Testis (tissue), 2 donors: ENCODE measurements at regions not wholly inside any gene's neighbourhood (a gene's known extent, or its start where the extent isn't known, plus 50 kb on each side); places are given as distances from the start of the nearest gene placed in this dataset.
A peak's percentile ranks its signal among the peaks of the same experiment; 100 is the strongest.

Experiments used
- DNase-seq: peaks from one replicate; pipeline ENCODE4 v3.0.0-alpha.2; 2019
- H3K27ac ChIP-seq, 2 donors: fragments of 200-600 bp; sonication (generic); one replicate each; pipeline ENCODE4 v1.5.1; 2019
- H3K27me3 ChIP-seq: fragments of 200-600 bp; sonication (generic); one replicate; pipeline ENCODE4 v1.5.1; 2019
- H3K36me3 ChIP-seq: fragments of 200-600 bp; sonication (generic); one replicate; pipeline ENCODE4 v1.5.1; 2017; ENCODE audit warnings: low read depth; ENCODE audit errors: missing control alignments
- H3K4me1 ChIP-seq: fragments of 200-600 bp; sonication (generic); one replicate; pipeline ENCODE4 v1.5.1; 2019
- H3K4me3 ChIP-seq, 2 donors: fragments of 200-600 bp; sonication (generic); one replicate each; pipeline ENCODE4 v1.5.1; 2017 to 2019
- H3K9me3 ChIP-seq: fragments of 200-600 bp; sonication (generic); one replicate; pipeline ENCODE4 v1.5.1; 2017
- POLR2A ChIP-seq: fragments of 450-650 bp; IDR thresholded peaks from one replicate; pipeline ENCODE4 v1.6.1; 2017; ENCODE audit warnings: antibody characterized with exemption, mild to moderate bottlenecking, moderate library complexity
- WGBS, 2 donors: methylation state at CpG; one replicate each; pipeline ENCODE4 v1.1.5; 2018; 5-methylcytosine and 5-hydroxymethylcytosine counted together
- intact Hi-C: fragments of 100-400 bp; cut with DNase I; formaldehyde crosslinking; loops from one replicate; pipeline ENCODE4 v1.15.1; 2023; ENCODE audit warnings: low total_unique reads
- TF ChIP-seq, protein P1 (sequence below), 3 experiments: fragments of 450-650 bp in 2 of 3; fragments of 200-600 bp in 1 of 3; sonication (generic) in 1 of 3; IDR thresholded peaks; one replicate each; pipeline ENCODE4 v1.5.1; 2016 to 2019; ENCODE audit warnings: antibody characterized with exemption in 3 of 3, mild to moderate bottlenecking in 2 of 3, moderate library complexity in 1 of 3

DNA sequence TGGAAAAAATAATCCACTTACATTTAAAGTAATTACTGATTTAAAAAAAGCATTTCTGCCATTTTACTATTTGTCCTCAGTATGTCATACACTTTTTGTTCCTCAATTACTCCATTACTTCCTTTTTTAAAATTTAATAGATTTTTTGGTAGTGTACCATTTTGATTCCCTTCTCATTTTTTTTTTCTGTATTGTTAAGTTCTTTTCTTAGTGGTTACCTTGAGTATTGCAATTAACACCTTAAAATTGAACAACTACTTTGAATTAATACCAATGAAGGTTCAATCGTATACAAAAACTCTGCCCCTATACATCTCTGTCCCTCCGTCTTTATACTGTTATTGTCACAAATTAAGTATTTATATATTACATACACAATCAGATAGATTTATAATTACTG lies 240.6 kb upstream of the LMCD1 start:
- intact Hi-C loops = no loop called here
- no peak for TF ChIP-seq POLR2A
- TF ChIP-seq, protein P1, sequence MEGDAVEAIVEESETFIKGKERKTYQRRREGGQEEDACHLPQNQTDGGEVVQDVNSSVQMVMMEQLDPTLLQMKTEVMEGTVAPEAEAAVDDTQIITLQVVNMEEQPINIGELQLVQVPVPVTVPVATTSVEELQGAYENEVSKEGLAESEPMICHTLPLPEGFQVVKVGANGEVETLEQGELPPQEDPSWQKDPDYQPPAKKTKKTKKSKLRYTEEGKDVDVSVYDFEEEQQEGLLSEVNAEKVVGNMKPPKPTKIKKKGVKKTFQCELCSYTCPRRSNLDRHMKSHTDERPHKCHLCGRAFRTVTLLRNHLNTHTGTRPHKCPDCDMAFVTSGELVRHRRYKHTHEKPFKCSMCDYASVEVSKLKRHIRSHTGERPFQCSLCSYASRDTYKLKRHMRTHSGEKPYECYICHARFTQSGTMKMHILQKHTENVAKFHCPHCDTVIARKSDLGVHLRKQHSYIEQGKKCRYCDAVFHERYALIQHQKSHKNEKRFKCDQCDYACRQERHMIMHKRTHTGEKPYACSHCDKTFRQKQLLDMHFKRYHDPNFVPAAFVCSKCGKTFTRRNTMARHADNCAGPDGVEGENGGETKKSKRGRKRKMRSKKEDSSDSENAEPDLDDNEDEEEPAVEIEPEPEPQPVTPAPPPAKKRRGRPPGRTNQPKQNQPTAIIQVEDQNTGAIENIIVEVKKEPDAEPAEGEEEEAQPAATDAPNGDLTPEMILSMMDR (IDR thresholded peaks at IDR 0.05) = peak in 1 of 3 experiments; percentile 47
- 76 to 97% methylated on average over 2 of the region's 2 CpGs for WGBS, 2 donors
- Histone ChIP-seq H3K27ac (no peak overlapping the region), H3K9me3 (no peaks in the 10 kb centered on the region), H3K27me3 (no peaks in the 10 kb centered on the region), H3K36me3 (no peaks in the 10 kb centered on the region), H3K4me3 (no peak overlapping the region), H3K4me1 (no peaks in the 10 kb centered on the region)
- DNase-seq = no peak

GRCh38 chr3:8266730-8267131 lies 234.9 kb upstream of the LMCD1 start:
- Histone ChIP-seq H3K27ac (no peak overlapping the region), H3K27me3 (no peaks in the 10 kb centered on the region), H3K4me1 (no peaks in the 10 kb centered on the region), H3K4me3 (no peak overlapping the region), H3K36me3 (no peaks in the 10 kb centered on the region), H3K9me3 (no peaks in the 10 kb centered on the region)
- TF ChIP-seq, protein P1 (IDR thresholded peaks at IDR 0.05) = no peak
- no peak for TF ChIP-seq POLR2A
- intact Hi-C loops = no loop called here
- DNase-seq = no peak
- WGBS, 2 donors = 50 to 56% methylated on average over 1 of the region's 1 CpG

- Histone ChIP-seq H3K36me3 (no peaks in the 10 kb centered on the region), H3K27ac (no peak overlapping the region), H3K4me1 (no peaks in the 10 kb centered on the region), H3K4me3 (no peak overlapping the region), H3K9me3 (no peaks in the 10 kb centered on the region), H3K27me3 (no peaks in the 10 kb centered on the region)
- intact Hi-C loops = no loop called here
- DNase-seq = no peak
- WGBS, 2 donors = 91 to 95% methylated on average over 5 of the region's 5 CpGs
- TF ChIP-seq, protein P1 (IDR thresholded peaks at IDR 0.05) = no peak
- TF ChIP-seq POLR2A = no peak
These were observed 228.1 kb upstream of the LMCD1 start for GRCh38 chr3:8273479-8273878.

DNA sequence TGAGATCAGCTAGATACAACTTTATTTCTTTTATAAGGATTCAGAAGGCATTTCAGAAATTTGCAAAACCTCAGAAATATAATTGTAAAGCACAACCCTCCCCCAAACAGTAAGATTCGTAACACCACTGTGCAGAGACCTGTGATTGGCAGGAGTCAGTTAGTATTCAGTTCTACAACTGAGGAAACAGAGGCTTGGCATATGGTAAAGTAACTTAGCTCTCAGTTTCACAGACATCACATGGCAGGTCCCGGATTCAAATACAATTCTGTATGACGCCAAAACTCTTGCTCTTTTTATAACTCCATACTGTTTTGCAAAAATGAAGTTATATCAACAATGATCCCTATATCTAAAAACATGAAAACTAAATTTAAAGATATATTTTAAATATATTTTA lies 225.6 kb upstream of the LMCD1 start:
- DNase-seq = no peak
- WGBS, 2 donors = 93 to 94% methylated on average over 3 of the region's 3 CpGs
- intact Hi-C loops = no loop called here
- TF ChIP-seq POLR2A = no peak
- TF ChIP-seq, protein P1 (IDR thresholded peaks at IDR 0.05) = no peak
- Histone ChIP-seq H3K4me3 (no peak overlapping the region), H3K9me3 (no peaks in the 10 kb centered on the region), H3K4me1 (no peaks in the 10 kb centered on the region), H3K36me3 (no peaks in the 10 kb centered on the region), H3K27ac (no peak overlapping the region), H3K27me3 (no peaks in the 10 kb centered on the region)

GRCh38 chr3:8276506-8276905 lies 225.1 kb upstream of the LMCD1 start:
- no peak overlapping the region for H3K27ac ChIP-seq
- H3K9me3 ChIP-seq = no peaks in the 10 kb centered on the region
- no peak for DNase-seq
- 66 to 75% methylated on average over 2 of the region's 2 CpGs for WGBS, 2 donors
- intact Hi-C loops = no loop called here
- H3K4me3 ChIP-seq = no peak overlapping the region
- no peaks in the 10 kb centered on the region for H3K27me3 ChIP-seq
- H3K36me3 ChIP-seq = no peaks in the 10 kb centered on the region
- TF ChIP-seq POLR2A = no peak
- TF ChIP-seq, protein P1 (IDR thresholded peaks at IDR 0.05) = no peak
- H3K4me1 ChIP-seq = no peaks in the 10 kb centered on the region
